Chondrocyte (in vitro differentiated cells): ENCODE measurements at regions not wholly inside any gene's neighbourhood (a gene's known extent, or its start where the extent isn't known, plus 50 kb on each side); places are given as distances from the start of the nearest gene placed in this dataset.

Experiments
- DNase-seq: peaks from one replicate; pipeline ENCODE4 v3.0.0; 2021; ENCODE audit warnings: mixed read lengths, low spot score
- H3K27ac Mint-ChIP-seq: one replicate; pipeline ENCODE4 v1.8.0; 2021; ENCODE audit warnings: mild to moderate bottlenecking, moderate library complexity, mixed read lengths; ENCODE audit not compliant: unreplicated experiment
- H3K27me3 Mint-ChIP-seq: 2 replicates; pipeline ENCODE4 v1.8.0; 2021; ENCODE audit warnings: low read depth, mixed read lengths
- H3K36me3 Mint-ChIP-seq: 2 replicates; pipeline ENCODE4 v1.8.0; 2021; ENCODE audit warnings: low read depth, mixed read lengths
- H3K4me1 Mint-ChIP-seq: 2 replicates; pipeline ENCODE4 v1.8.0; 2021; ENCODE audit warnings: low read depth, mild to moderate bottlenecking, mixed read lengths
- H3K4me3 Mint-ChIP-seq: one replicate; pipeline ENCODE4 v1.8.0; 2021; ENCODE audit warnings: mild to moderate bottlenecking, moderate library complexity, mixed read lengths; ENCODE audit not compliant: unreplicated experiment
- H3K9me3 Mint-ChIP-seq: 2 replicates; pipeline ENCODE4 v1.8.0; 2021; ENCODE audit warnings: low read depth, mixed read lengths
- CTCF ChIP-seq: fragments of 200-600 bp; sonication (generic); IDR thresholded peaks from 2 replicates; pipeline ENCODE4 v1.5.0; 2021; ENCODE audit warnings: antibody characterized with exemption, mild to moderate bottlenecking, moderate library complexity

DNA sequence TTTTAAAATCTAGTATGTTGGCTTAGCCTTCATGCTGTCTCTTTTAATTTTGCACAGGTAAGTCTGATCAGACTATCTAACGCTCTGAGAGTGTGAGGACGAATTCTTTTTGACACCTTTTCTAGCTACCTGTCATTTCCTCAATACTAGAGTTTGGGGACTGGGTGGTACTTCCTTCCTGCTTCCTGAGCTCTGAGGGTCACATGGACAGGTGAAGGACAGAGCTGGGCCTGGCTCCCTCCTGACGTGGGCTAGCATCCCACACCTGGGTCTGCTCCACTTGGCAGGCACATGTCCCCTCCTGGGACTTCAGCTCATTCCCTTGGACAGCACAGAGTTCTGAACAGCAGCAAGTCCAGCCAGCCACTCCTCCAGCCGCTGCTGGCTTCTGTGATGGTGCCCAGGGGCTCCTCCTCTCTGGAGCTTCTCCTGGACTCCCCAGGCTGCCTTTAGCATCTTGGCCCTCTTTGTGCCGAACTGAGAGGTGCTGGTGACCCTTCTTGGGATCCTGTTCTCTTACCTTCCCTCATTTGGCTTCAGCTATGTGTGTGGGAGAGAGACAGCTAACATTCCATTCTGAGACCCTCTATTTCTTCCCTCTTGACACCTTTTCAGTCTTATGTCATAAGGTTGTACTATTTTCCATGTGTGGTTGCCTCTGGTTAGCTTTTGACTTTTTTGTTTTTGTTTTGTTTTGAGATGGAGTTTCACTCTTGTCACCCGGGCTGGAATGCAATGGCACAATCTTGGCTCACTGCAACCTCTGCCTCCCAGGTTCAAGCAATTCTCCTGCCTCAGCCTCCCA is 106.9 kb downstream of the B3GNT2 start:
- Mint-ChIP-seq H3K27me3 (peaks cover 1% of the 10 kb centered on the region), H3K9me3 (no peaks in the 10 kb centered on the region), H3K4me1 (peaks cover 17% of the 10 kb centered on the region), H3K27ac (no peak overlapping the region), H3K36me3 (no peaks in the 10 kb centered on the region), H3K4me3 (no peak overlapping the region)
- DNase-seq, result no peak
- no peak for TF ChIP-seq CTCF

DNA sequence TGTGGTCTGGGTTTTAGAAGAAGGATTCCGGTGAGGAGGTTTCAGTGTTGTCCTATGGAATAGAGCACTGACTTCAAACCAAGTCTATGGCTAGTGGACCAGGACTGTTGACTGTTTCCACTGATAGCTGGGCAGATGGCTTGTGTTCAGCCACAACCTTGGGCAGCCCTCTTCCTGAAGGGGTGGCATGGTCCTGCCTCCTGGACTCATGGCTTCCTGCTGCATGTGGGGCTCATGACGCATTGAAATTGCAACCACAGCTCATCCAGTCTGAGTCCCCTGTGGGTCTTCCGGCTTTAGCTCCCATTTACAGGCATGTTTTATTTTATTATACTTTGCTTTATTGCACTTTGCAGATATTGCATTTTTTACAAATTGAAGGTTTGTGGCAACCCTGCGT is 105.0 kb downstream of the B3GNT2 start:
- Mint-ChIP-seq H3K27me3 (peaks cover 6% of the 10 kb centered on the region), H3K27ac (no peak overlapping the region), H3K9me3 (no peaks in the 10 kb centered on the region), H3K4me3 (no peak overlapping the region), H3K4me1 (peaks cover 10% of the 10 kb centered on the region), H3K36me3 (no peaks in the 10 kb centered on the region)
- no peak for TF ChIP-seq CTCF
- no peak for DNase-seq

DNA sequence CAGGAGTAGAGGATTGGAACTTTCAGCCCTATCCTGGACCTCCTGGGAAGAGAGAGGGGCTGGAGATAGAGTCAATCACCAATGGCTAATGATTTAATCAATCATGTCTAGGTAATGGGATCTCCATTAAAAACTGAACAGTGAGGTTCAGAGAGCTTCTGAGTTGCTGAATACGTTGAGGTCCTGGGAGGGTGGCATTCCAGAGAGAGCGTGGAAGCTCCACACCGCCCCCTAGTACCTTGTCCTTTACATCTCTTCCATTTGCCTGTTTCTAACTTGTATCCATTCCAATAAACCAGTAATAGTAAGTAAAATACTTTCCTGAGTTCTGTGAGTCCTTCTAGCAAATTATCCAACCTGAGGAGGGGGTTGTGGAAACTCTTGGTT is 101.7 kb downstream of the B3GNT2 start:
- H3K4me1 Mint-ChIP-seq, result peaks cover 14% of the 10 kb centered on the region
- H3K4me3 Mint-ChIP-seq, result no peak overlapping the region
- no peak overlapping the region for H3K27ac Mint-ChIP-seq
- H3K27me3 Mint-ChIP-seq, result peaks cover 6% of the 10 kb centered on the region
- no peaks in the 10 kb centered on the region for H3K36me3 Mint-ChIP-seq
- TF ChIP-seq CTCF, result peak; percentile 27
- no peaks in the 10 kb centered on the region for H3K9me3 Mint-ChIP-seq
- no peak for DNase-seq

GRCh38 chr2:62296832-62297623 is 101.1 kb downstream of the B3GNT2 start:
- no peak overlapping the region for H3K27ac Mint-ChIP-seq

More at GRCh38 chr2:62296832-62297623, 101.1 kb downstream of the B3GNT2 start:
- TF ChIP-seq CTCF, result no peak
- Mint-ChIP-seq H3K9me3 (no peaks in the 10 kb centered on the region), H3K36me3 (no peaks in the 10 kb centered on the region), H3K4me3 (no peak overlapping the region), H3K4me1 (peaks cover 20% of the 10 kb centered on the region), H3K27me3 (peaks cover 5% of the 10 kb centered on the region)
- no peak for DNase-seq
